ENCODE measurements at regions not wholly inside any gene's neighbourhood (a gene's known extent, or its start where the extent isn't known, plus 50 kb on each side); places are given as distances from the start of the nearest gene placed in this dataset.

DNA sequence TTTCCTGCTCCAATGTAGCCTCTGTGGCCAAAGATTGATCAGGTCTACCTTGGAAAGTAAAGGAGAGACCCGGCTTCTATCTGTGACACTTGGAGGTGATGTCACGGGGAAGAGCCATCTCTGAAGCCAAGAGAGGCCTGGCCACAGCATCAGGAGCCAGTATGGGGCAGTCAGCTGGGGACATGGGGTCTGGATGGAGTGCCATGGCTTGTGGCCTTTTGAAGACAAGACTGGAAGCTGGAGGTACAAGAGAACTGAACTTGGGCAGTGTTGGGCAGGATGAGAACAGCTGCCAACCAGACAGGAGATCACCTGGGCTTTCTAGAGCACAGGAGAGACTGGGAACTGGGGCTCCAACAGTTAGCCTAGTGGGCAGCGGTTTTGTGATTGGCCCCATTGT is 190.7 kb downstream of the TENT4A start:
- H3K27me3 Mint-ChIP-seq = peaks cover 0 to 9% of the 10 kb centered on the region in 2 donors
- no peaks in the 10 kb centered on the region for H3K4me1 Mint-ChIP-seq (ENCODE audit: low read depth in 2 of 2)
- ATAC-seq (peak in 1 of 2 donors; percentile 52), DNase-seq (ENCODE audit: low spot score) (no peak)
- no peak overlapping the region for H3K27ac Mint-ChIP-seq
- peaks cover 7% of the 10 kb centered on the region for H3K9me3 Mint-ChIP-seq
- H3K4me3 Mint-ChIP-seq = no peak overlapping the region
- no peaks in the 10 kb centered on the region for H3K36me3 Mint-ChIP-seq

DNA sequence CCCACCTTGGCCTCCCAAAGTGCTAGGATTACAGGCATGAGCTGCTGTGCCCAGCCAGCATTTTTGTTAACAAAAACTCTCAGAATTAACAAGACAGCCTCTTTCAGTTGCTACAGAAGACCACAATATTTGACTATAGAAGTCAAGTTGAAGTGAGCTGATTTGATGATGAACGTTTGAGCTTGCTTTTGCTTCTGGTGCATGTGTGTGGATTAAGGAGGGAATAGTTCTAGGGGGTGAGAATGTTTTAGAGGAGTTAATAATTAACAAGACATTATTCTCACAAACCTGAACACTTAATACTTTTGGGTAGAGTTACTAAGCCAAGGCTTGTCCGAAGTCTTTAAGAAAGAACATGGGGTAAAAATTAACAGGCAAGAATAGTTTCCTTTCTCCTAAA is 191.6 kb downstream of the TENT4A start:
- H3K36me3 Mint-ChIP-seq = no peaks in the 10 kb centered on the region
- no peak for DNase-seq (ENCODE audit: low spot score)
- no peaks in the 10 kb centered on the region for H3K4me1 Mint-ChIP-seq (ENCODE audit: low read depth in 2 of 2)
- H3K4me3 Mint-ChIP-seq = no peak overlapping the region
- ATAC-seq = no peak
- H3K9me3 Mint-ChIP-seq = peaks cover 7% of the 10 kb centered on the region
- H3K27ac Mint-ChIP-seq = no peak overlapping the region
- H3K27me3 Mint-ChIP-seq = peaks cover 0 to 9% of the 10 kb centered on the region in 2 donors

DNA sequence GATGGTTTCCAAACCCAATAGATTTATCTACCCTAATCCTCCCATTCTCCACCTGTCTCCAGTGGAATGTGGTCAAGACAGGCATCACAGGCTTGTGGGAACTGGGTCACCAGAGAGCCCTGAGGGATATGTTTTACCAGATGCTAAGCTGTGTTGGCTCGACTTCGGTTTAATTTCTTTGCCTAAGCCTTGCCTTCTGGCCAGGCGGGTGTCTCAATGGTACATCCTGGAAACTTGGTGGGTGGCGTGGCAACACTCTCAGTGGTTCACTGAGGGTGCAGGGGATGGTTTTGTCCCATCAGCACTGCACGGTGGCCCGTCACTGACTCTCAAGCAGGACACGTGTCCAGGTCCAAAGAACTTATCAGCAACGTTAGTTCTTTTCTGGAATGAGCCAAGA is 192.2 kb downstream of the TENT4A start:
- peaks cover 0 to 9% of the 10 kb centered on the region in 2 donors for H3K27me3 Mint-ChIP-seq
- DNase-seq (ENCODE audit: low spot score) (no peak), ATAC-seq (no peak)
- no peaks in the 10 kb centered on the region for H3K36me3 Mint-ChIP-seq
- no peak overlapping the region for H3K27ac Mint-ChIP-seq
- no peaks in the 10 kb centered on the region for H3K4me1 Mint-ChIP-seq (ENCODE audit: low read depth in 2 of 2)
- H3K9me3 Mint-ChIP-seq = peaks cover 7% of the 10 kb centered on the region
- no peak overlapping the region for H3K4me3 Mint-ChIP-seq

GRCh38 chr5:6905883-6906282 is 192.7 kb downstream of the TENT4A start:
- DNase-seq (ENCODE audit: low spot score) = no peak
- Mint-ChIP-seq H3K9me3 (peaks cover 7% of the 10 kb centered on the region), H3K4me1 (ENCODE audit: low read depth in 2 of 2) (no peaks in the 10 kb centered on the region), H3K27me3 (peaks cover 0 to 9% of the 10 kb centered on the region in 2 donors), H3K4me3 (no peak overlapping the region), H3K27ac (no peak overlapping the region), H3K36me3 (no peaks in the 10 kb centered on the region)
- no peak for ATAC-seq

- no peak overlapping the region for H3K4me3 Mint-ChIP-seq
These were observed 194.2 kb downstream of the TENT4A start for GRCh38 chr5:6907320-6907918.

GRCh38 chr5:6909901-6910300 is 196.7 kb downstream of the TENT4A start:
- H3K4me3 Mint-ChIP-seq = no peak overlapping the region
- no peaks in the 10 kb centered on the region for H3K4me1 Mint-ChIP-seq (ENCODE audit: low read depth in 2 of 2)
- DNase-seq (ENCODE audit: low spot score) = no peak
- peaks cover 3% of the 10 kb centered on the region for H3K9me3 Mint-ChIP-seq
- peaks cover 0 to 16% of the 10 kb centered on the region in 2 donors for H3K27me3 Mint-ChIP-seq
- no peak overlapping the region for H3K27ac Mint-ChIP-seq
- H3K36me3 Mint-ChIP-seq = no peaks in the 10 kb centered on the region
- ATAC-seq = no peak

More at GRCh38 chr5:6907320-6907918, 194.2 kb downstream of the TENT4A start:
- Mint-ChIP-seq H3K27me3 (peaks cover 0 to 16% of the 10 kb centered on the region in 2 donors), H3K4me1 (ENCODE audit: low read depth in 2 of 2) (no peaks in the 10 kb centered on the region), H3K27ac (no peak overlapping the region), H3K36me3 (no peaks in the 10 kb centered on the region), H3K9me3 (peaks cover 3% of the 10 kb centered on the region)
- DNase-seq (ENCODE audit: low spot score) = no peak
- no peak for ATAC-seq

GRCh38 chr5:6910950-6911349 is 197.7 kb downstream of the TENT4A start:
- H3K9me3 Mint-ChIP-seq = peaks cover 6% of the 10 kb centered on the region
- H3K4me3 Mint-ChIP-seq = no peak overlapping the region
- H3K27me3 Mint-ChIP-seq = peaks cover 2 to 25% of the 10 kb centered on the region in 2 donors
- ATAC-seq = no peak
- H3K36me3 Mint-ChIP-seq = no peaks in the 10 kb centered on the region
- H3K4me1 Mint-ChIP-seq (ENCODE audit: low read depth in 2 of 2) = no peaks in the 10 kb centered on the region
- no peak overlapping the region for H3K27ac Mint-ChIP-seq
- no peak for DNase-seq (ENCODE audit: low spot score)

- Mint-ChIP-seq H3K36me3 (no peaks in the 10 kb centered on the region), H3K27ac (no peak overlapping the region), H3K27me3 (peaks cover 2 to 18% of the 10 kb centered on the region in 2 donors), H3K9me3 (peaks cover 3% of the 10 kb centered on the region), H3K4me1 (ENCODE audit: low read depth in 2 of 2) (no peaks in the 10 kb centered on the region), H3K4me3 (no peak overlapping the region)
- DNase-seq (ENCODE audit: low spot score) (no peak), ATAC-seq (no peak)
These were observed 201.1 kb downstream of the TENT4A start for GRCh38 chr5:6914347-6914746.

DNA sequence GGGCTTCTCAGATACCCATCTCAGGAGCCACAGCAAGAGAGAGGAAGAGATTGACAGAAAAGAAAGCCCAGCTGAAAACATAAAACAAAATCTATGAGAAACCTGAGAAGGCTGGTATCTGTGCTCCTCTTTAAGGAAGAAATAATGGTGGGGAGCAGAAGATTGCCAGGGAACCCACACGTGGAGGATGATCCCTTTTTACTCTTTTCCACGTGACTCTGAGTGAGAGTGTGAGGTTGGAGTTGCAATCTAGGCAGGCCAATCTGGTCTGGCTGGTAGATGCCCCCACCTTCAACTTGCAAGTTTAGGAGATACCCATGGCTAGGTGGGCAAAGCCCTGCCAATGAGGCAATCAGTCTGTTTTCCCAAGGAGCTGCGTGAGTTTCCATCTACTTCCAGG is 202.3 kb downstream of the TENT4A start:
- Mint-ChIP-seq H3K4me1 (ENCODE audit: low read depth in 2 of 2) (no peaks in the 10 kb centered on the region), H3K27me3 (peaks cover 2 to 22% of the 10 kb centered on the region in 2 donors), H3K4me3 (no peak overlapping the region), H3K9me3 (peaks cover 3% of the 10 kb centered on the region), H3K36me3 (no peaks in the 10 kb centered on the region), H3K27ac (no peak overlapping the region)
- ATAC-seq (no peak), DNase-seq (ENCODE audit: low spot score) (no peak)

DNA sequence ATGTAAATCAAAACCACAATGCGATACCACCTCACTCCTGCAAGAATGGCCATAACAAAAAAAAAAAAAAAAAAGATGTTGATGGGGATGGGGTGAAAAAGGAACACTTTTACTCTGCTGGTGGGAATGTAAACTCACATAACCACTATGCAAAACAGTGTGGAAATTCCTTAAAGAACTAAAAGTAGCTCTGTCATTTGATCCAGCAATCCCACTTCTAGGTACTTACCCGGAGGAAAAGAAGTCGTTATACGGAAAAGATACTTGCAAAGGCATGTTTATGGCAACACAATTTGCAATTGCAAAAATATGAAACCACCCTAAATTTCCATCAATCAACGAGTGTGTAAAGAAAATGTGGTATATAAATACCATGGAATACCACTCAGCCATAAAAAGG is 205.0 kb downstream of the TENT4A start:
- no peak for ATAC-seq
- DNase-seq (ENCODE audit: low spot score) = no peak
- peaks cover 3% of the 10 kb centered on the region for H3K9me3 Mint-ChIP-seq
- H3K36me3 Mint-ChIP-seq = no peaks in the 10 kb centered on the region
- peaks cover 2 to 15% of the 10 kb centered on the region in 2 donors for H3K27me3 Mint-ChIP-seq
- no peak overlapping the region for H3K4me3 Mint-ChIP-seq
- H3K27ac Mint-ChIP-seq = no peak overlapping the region
- H3K4me1 Mint-ChIP-seq (ENCODE audit: low read depth in 2 of 2) = no peaks in the 10 kb centered on the region

- Mint-ChIP-seq H3K27ac (no peak overlapping the region), H3K9me3 (no peaks in the 10 kb centered on the region), H3K4me1 (ENCODE audit: low read depth in 2 of 2) (no peaks in the 10 kb centered on the region), H3K36me3 (no peaks in the 10 kb centered on the region), H3K27me3 (peaks cover 0 to 7% of the 10 kb centered on the region in 2 donors), H3K4me3 (no peak overlapping the region)
- DNase-seq (ENCODE audit: low spot score) = no peak
- no peak for ATAC-seq
These were observed 207.5 kb downstream of the TENT4A start for GRCh38 chr5:6920628-6921256.

DNA sequence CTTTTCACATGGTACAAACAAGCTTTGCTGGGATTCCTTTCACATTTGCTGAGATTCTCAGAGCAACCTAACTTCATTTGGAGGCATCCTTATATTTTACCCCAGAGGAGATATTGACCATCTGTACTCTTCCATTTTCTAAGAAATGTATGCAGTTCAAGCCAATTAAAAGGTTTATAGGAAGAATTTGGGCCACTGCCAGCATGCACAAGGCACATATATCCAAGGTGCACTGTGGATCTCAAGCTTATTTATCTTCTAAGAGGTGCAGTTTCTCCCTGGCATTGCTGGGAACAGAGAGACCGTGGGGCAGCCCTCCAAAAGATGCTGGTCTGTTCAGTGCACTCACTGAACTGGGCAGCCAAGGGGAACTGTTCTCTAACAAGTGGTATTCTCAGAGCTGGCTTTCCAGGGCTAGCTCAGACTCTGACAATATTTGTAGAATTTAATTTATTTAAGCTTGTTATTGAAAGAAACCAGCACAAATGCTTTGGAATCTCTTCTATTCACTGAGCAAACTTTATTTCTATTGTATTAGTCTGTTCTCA is 213.3 kb downstream of the TENT4A start:
- Mint-ChIP-seq H3K4me3 (no peak overlapping the region), H3K36me3 (no peaks in the 10 kb centered on the region), H3K4me1 (ENCODE audit: low read depth in 2 of 2) (no peaks in the 10 kb centered on the region), H3K9me3 (peaks cover 2% of the 10 kb centered on the region), H3K27ac (no peak overlapping the region), H3K27me3 (no peaks in the 10 kb centered on the region)
- ATAC-seq (no peak), DNase-seq (ENCODE audit: low spot score) (no peak)

- H3K4me1 Mint-ChIP-seq (ENCODE audit: low read depth in 2 of 2) = no peaks in the 10 kb centered on the region
- DNase-seq (ENCODE audit: low spot score) (no peak), ATAC-seq (no peak)
- no peak overlapping the region for H3K4me3 Mint-ChIP-seq
- no peaks in the 10 kb centered on the region for H3K9me3 Mint-ChIP-seq
- peaks cover 4 to 8% of the 10 kb centered on the region in 2 donors for H3K27me3 Mint-ChIP-seq
- H3K27ac Mint-ChIP-seq = no peak overlapping the region
- H3K36me3 Mint-ChIP-seq = no peaks in the 10 kb centered on the region
These were observed 222.8 kb downstream of the TENT4A start for GRCh38 chr5:6936031-6936430.

- ATAC-seq (no peak), DNase-seq (ENCODE audit: low spot score) (no peak)
- H3K4me3 Mint-ChIP-seq = no peak overlapping the region
- no peak overlapping the region for H3K27ac Mint-ChIP-seq
- H3K9me3 Mint-ChIP-seq = no peaks in the 10 kb centered on the region
- no peaks in the 10 kb centered on the region for H3K4me1 Mint-ChIP-seq (ENCODE audit: low read depth in 2 of 2)
- no peaks in the 10 kb centered on the region for H3K36me3 Mint-ChIP-seq
- H3K27me3 Mint-ChIP-seq = peaks cover 4 to 8% of the 10 kb centered on the region in 2 donors
These were observed 224.4 kb downstream of the TENT4A start for GRCh38 chr5:6937677-6938076.
